ENCODE measurements at regions not wholly inside any gene's neighbourhood (a gene's known extent, or its start where the extent isn't known, plus 50 kb on each side); places are given as distances from the start of the nearest gene placed in this dataset.
A peak's percentile ranks its signal among the peaks of the same experiment; 100 is the strongest.
"Not testable (repeated sequence)": the region's sequence is repeated elsewhere in the genome, so short reads cannot be mapped to it uniquely, and the experiment has no call there.

GRCh38 chr14:53741479-53742232 is 215.0 kb downstream of the BMP4 start:
- DNase-seq, result no peak

- no peak for DNase-seq
Observed at GRCh38 chr14:53740570-53740969, 216.1 kb downstream of the BMP4 start.

- DNase-seq, result no peak
Observed at GRCh38 chr14:53735916-53736315, 220.7 kb downstream of the BMP4 start.

GRCh38 chr14:53723221-53723620 is 233.4 kb downstream of the BMP4 start:
- DNase-seq, result no peak

GRCh38 chr14:53719536-53719935 is 237.1 kb downstream of the BMP4 start:
- DNase-seq, result peak in 1 of 2 experiments; percentile 2

- no peak for DNase-seq
Observed at GRCh38 chr14:53716578-53716977, 240.0 kb downstream of the BMP4 start.

- no peak for DNase-seq
Observed at GRCh38 chr14:53715193-53715721, 241.4 kb downstream of the BMP4 start.

GRCh38 chr14:53714495-53715192 is 242.0 kb downstream of the BMP4 start:
- DNase-seq, result no peak

GRCh38 chr14:53712901-53713300 is 243.7 kb downstream of the BMP4 start:
- not testable (repeated sequence) for DNase-seq

GRCh38 chr14:53711205-53711604 is 245.4 kb downstream of the BMP4 start:
- no peak for DNase-seq

GRCh38 chr14:53710615-53711014 is 246.0 kb downstream of the BMP4 start:
- no peak for DNase-seq

- DNase-seq, result no peak
Observed at GRCh38 chr14:53709381-53709780, 247.2 kb downstream of the BMP4 start.

- DNase-seq, result no peak
Observed at GRCh38 chr14:53703457-53703856, 253.2 kb downstream of the BMP4 start.

GRCh38 chr14:53701108-53701875 is 255.3 kb downstream of the BMP4 start:
- DNase-seq, result no peak

GRCh38 chr14:53696217-53696965 is 260.2 kb downstream of the BMP4 start:
- no peak for DNase-seq

- peak in 1 of 2 experiments; percentile 12 for DNase-seq
Observed at GRCh38 chr14:53695692-53696214, 260.9 kb downstream of the BMP4 start.

GRCh38 chr14:53692885-53693284 is 263.7 kb downstream of the BMP4 start:
- peak in 1 of 2 experiments; percentile 1 for DNase-seq

- DNase-seq, result no peak
Observed at GRCh38 chr14:53692451-53692850, 264.2 kb downstream of the BMP4 start.

- peak in 1 of 2 experiments; percentile 25 for DNase-seq
Observed at GRCh38 chr14:53683229-53683628, 273.4 kb downstream of the BMP4 start.

- no peak for DNase-seq
Observed at GRCh38 chr14:53672526-53672925, 284.1 kb downstream of the BMP4 start.

- DNase-seq, result no peak
Observed at GRCh38 chr14:53670701-53671100, 285.9 kb downstream of the BMP4 start.

- no peak for DNase-seq
Observed at GRCh38 chr14:53668897-53669296, 287.7 kb downstream of the BMP4 start.
